GM10248 (cell line): ENCODE measurements at regions not wholly inside any gene's neighbourhood (a gene's known extent, or its start where the extent isn't known, plus 50 kb on each side); places are given as distances from the start of the nearest gene placed in this dataset.
"Not testable (repeated sequence)": the region's sequence is repeated elsewhere in the genome, so short reads cannot be mapped to it uniquely, and the experiment has no call there.

Source experiments
- CTCF ChIA-PET: fragments of 300-600 bp; sonication (Branson Sonifier 250); formaldehyde crosslinking; extraction: SDS; loops from one replicate; lab custom pipeline; 2021; ENCODE audit warnings: antibody characterized with exemption; lab: Yijun Ruan, JAX
- POLR2A ChIA-PET: fragments of 350-650 bp; sonication (Branson Sonifier 250); formaldehyde crosslinking; extraction: SDS; loops from one replicate; lab custom pipeline; 2020; ENCODE audit warnings: antibody characterized with exemption; lab: Yijun Ruan, JAX
- DNase-seq: peaks from one replicate; pipeline ENCODE4 v3.0.0; 2012; ENCODE audit errors: extremely low spot score
- TF ChIP-seq, protein P1 (sequence below): IDR thresholded peaks from 2 replicates; pipeline ENCODE4 v1.5.1; 2012; ENCODE audit warnings: mild to moderate bottlenecking, low read depth; ENCODE audit errors: extremely low read depth, missing control alignments, control extremely low read depth

DNA sequence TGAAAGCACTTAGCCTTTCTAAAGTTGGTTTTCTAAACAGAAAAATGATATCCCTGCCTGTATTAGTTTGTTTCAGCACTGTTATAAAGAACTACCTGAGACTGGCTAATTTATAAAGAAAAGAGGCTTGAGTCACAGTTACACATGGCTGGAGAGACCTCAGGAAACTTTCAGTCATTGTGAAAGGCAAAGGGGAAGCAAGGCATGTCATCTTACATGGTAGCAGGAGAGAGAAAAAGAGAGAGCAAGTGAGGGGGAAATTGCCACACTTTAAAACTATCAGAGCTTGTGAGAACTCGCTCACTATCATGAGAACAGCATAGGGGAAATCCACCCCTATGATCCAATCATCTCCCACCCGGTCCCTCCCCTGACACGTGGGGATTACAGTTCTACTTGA lies 64.9 kb downstream of the FAM170A start:
- ChIA-PET POLR2A (no interaction called here), CTCF (no interaction called here)
- no peak for DNase-seq
- TF ChIP-seq, protein P1, sequence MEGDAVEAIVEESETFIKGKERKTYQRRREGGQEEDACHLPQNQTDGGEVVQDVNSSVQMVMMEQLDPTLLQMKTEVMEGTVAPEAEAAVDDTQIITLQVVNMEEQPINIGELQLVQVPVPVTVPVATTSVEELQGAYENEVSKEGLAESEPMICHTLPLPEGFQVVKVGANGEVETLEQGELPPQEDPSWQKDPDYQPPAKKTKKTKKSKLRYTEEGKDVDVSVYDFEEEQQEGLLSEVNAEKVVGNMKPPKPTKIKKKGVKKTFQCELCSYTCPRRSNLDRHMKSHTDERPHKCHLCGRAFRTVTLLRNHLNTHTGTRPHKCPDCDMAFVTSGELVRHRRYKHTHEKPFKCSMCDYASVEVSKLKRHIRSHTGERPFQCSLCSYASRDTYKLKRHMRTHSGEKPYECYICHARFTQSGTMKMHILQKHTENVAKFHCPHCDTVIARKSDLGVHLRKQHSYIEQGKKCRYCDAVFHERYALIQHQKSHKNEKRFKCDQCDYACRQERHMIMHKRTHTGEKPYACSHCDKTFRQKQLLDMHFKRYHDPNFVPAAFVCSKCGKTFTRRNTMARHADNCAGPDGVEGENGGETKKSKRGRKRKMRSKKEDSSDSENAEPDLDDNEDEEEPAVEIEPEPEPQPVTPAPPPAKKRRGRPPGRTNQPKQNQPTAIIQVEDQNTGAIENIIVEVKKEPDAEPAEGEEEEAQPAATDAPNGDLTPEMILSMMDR = no peak

DNA sequence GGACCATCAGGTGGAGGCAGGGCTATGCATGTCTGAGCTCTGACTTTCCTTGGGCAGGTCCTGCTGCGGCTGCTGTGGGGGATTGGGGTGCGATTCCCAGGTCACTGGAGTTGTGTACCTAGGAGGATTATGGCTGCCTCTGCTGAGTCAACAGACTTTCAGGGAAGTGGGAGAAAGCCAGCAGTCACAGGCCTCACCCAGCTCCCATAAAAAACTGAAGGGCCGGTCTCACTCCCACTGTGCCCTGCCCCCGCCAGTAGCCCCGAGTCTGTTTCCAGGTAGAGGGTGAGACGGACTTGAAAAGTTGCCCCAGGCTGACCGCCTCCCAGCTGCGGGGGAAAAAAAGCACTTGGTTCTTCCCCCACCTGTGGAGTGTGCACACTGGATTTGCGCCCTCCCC lies 76.7 kb downstream of the FAM170A start:
- ChIA-PET POLR2A (no interaction called here), CTCF (interaction anchor here (2.3 kb wide), 1 partner anchor 16 kb away, joined by 6 read pairs; no protein-coding TSS in a partner anchor)
- TF ChIP-seq, protein P1 = no peak
- no peak for DNase-seq

DNA sequence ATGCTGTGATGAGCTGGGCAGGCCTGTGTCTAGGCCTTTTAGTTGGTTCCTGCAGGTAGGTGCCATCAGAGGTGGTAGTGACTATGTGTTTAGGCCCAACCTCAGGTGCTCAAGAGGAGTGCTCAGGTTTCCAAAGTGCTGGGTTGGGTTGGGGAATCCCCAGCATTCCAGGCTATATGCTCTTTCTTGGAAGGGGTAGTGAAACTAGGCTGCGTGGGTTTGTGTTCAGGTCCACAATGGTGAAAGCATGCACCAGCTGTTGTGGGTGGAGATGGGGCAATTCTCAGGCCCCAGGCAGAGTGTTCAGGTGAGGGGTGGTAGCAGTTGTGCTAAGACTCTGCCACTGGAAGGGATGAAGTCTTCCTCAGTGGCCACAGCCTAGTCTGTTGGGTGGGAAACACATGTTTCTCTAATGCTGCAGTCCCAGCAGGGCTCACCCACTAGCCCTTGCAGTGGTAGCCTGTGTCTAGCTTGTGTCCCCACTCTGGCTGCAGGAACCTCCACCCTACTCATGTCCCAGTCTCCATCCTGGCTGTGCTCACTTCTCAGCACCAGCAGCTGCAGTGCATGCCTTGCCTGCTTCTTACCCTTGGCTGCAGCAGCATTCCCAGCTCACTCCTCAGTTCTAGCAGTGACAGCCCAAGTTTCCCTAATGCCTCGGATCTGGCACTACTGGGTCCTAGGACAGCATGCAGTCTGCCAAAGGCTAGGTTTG lies 78.9 kb downstream of the FAM170A start:
- DNase-seq = no peak
- TF ChIP-seq, protein P1 = no peak
- ChIA-PET POLR2A (no interaction called here), CTCF (no interaction called here)

DNA sequence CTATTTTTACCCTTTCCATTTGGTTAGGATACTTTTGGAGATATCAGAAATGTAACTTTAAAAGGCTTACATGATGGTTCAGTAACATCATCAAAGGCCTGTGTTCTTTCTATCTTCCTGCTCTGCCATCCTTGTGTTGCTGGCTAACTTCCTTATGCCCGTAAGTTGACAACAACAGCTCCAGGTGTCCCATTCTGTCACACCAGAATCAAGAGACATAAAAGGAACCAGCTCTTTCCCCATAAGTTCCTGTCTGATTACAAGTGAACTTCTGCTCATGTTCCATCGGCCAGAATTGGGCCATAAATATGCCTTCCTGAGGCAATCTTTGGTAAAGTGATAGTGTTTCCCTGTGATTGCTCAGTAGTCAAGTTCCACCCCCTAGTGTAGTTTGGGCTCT lies 92.4 kb downstream of the FAM170A start:
- TF ChIP-seq, protein P1 = no peak
- ChIA-PET POLR2A (no interaction called here), CTCF (interaction anchor here (1.5 kb wide), 1 partner anchor 17 kb away, joined by 6 read pairs; no protein-coding TSS in a partner anchor)
- DNase-seq = no peak

DNA sequence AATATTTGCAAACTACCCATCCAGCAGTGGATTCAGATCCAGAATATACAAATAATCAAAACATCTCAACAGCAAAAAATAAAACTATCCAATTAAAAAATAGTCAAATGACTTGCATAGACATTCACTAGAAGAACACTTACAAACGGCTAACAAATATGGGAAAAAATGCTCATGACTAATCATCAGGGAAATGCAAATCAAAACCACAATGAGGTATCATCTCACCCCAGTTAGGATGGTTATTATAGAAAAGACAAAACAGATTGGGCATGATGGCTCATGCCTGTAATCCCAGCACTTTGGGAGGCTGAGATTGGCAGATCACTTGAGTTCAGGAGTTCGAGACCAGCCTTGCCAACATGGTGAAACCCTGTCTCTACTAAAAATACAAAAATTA lies 95.9 kb downstream of the FAM170A start:
- POLR2A ChIA-PET, CTCF ChIA-PET, DNase-seq: not testable (repeated sequence)

DNA sequence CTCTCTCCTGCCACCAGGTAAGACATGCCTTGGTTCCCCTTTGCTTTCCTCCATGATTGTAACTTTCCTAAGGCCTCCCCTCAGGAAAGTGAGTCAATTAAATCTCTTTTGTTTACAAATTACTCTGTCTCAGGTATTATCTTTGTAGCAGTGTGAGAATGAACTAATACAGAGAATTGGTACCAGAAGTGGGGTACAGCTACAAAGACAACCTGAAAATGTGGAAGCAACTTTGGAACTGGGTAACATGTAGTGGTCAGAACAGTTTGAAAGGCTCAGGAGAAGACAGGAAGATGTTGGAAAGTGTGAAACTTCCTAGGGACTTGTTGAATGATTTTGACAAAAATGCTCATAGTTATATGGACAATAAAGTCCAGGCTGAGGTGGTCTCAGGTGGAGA lies 97.2 kb downstream of the FAM170A start:
- CTCF ChIA-PET = no interaction called here
- no peak for DNase-seq
- POLR2A ChIA-PET = no interaction called here
- TF ChIP-seq, protein P1 = no peak

DNA sequence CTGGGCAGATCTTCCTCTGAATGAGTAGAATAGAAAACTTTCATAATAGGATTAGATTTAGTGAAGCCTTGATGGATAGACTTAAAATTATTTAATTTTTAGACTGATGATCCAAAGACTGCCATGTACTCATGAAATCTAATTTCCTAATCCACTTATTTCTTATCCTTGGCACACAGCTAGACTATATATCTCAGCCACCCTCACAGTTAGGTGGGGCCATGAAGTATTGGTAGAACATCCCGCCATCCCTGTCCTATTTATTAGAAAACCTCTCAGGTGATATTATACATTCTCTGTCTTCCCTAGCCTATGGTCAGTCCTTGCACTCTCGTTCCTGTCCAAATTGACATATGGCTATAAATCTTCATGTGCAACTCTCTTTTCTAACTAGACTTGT lies 110.9 kb downstream of the FAM170A start:
- no peak for DNase-seq
- TF ChIP-seq, protein P1 = no peak
- POLR2A ChIA-PET = no interaction called here
- CTCF ChIA-PET = interaction anchor here (1.1 kb wide), 1 partner anchor 752 kb away, joined by 3 read pairs; the partner anchor contains the start of gene DTWD2
